Activated T-helper 2 cell treated with anti-CD3 and anti-CD28 coated beads, Interferon-gamma antibody, Interleukin-2, Interleukin-4, amounts not matched to agents 10 μg/mL and 5 μg/mL and 100 μg/mL, durations not matched to agents 14 hours and 24 hours and 36 hours (primary cell): ENCODE measurements at regions not wholly inside any gene's neighbourhood (a gene's known extent, or its start where the extent isn't known, plus 50 kb on each side); places are given as distances from the start of the nearest gene placed in this dataset.
A peak's percentile ranks its signal among the peaks of the same experiment; 100 is the strongest.

Experiments used
- DNase-seq: peaks from one replicate; pipeline ENCODE4 v3.0.0; 2021; ENCODE audit warnings: low spot score
- H3K27ac Mint-ChIP-seq: one replicate; pipeline ENCODE4 v1.8.0; 2021; ENCODE audit warnings: mixed read lengths
- H3K27me3 Mint-ChIP-seq: one replicate; pipeline ENCODE4 v1.8.0; 2021; ENCODE audit warnings: low read depth, mixed read lengths
- H3K36me3 Mint-ChIP-seq: one replicate; pipeline ENCODE4 v1.8.0; 2021; ENCODE audit warnings: low read depth, mixed read lengths
- H3K4me1 Mint-ChIP-seq: one replicate; pipeline ENCODE4 v1.8.0; 2021; ENCODE audit warnings: low read depth, mixed read lengths
- H3K4me3 Mint-ChIP-seq: one replicate; pipeline ENCODE4 v1.8.0; 2021; ENCODE audit warnings: low read depth, mild to moderate bottlenecking, moderate library complexity, mixed read lengths
- H3K9me3 Mint-ChIP-seq: one replicate; pipeline ENCODE4 v1.8.0; 2021; ENCODE audit warnings: mixed read lengths
- intact Hi-C: fragments of 100-400 bp; cut with micrococcal nuclease; formaldehyde crosslinking; loops from one replicate; pipeline ENCODE4 v1.15.1; 2023

GRCh38 chr2:57758686-57759085 is 287.9 kb upstream of the VRK2 start:
- Mint-ChIP-seq H3K9me3 (no peaks in the 10 kb centered on the region), H3K27ac (no peak overlapping the region), H3K4me1 (no peaks in the 10 kb centered on the region), H3K27me3 (no peaks in the 10 kb centered on the region), H3K4me3 (no peak overlapping the region), H3K36me3 (no peaks in the 10 kb centered on the region)
- intact Hi-C loops: no loop called here
- DNase-seq: no peak

GRCh38 chr2:57759131-57759530 is 287.5 kb upstream of the VRK2 start:
- Mint-ChIP-seq H3K4me1 (no peaks in the 10 kb centered on the region), H3K36me3 (no peaks in the 10 kb centered on the region), H3K9me3 (no peaks in the 10 kb centered on the region), H3K4me3 (no peak overlapping the region), H3K27ac (no peak overlapping the region), H3K27me3 (no peaks in the 10 kb centered on the region)
- intact Hi-C loops: no loop called here
- DNase-seq: no peak

GRCh38 chr2:57759822-57760300 is 286.7 kb upstream of the VRK2 start:
- no peaks in the 10 kb centered on the region for H3K27me3 Mint-ChIP-seq
- no peak overlapping the region for H3K27ac Mint-ChIP-seq
- H3K4me3 Mint-ChIP-seq: no peak overlapping the region
- no peaks in the 10 kb centered on the region for H3K9me3 Mint-ChIP-seq
- peak; percentile 45 for DNase-seq
- intact Hi-C loops: loop anchor here (2.0 kb wide), 1 partner anchor 689 kb away; no protein-coding TSS in a partner anchor
- no peaks in the 10 kb centered on the region for H3K4me1 Mint-ChIP-seq
- H3K36me3 Mint-ChIP-seq: no peaks in the 10 kb centered on the region

GRCh38 chr2:57760381-57760801 is 286.2 kb upstream of the VRK2 start:
- no peaks in the 10 kb centered on the region for H3K4me1 Mint-ChIP-seq

GRCh38 chr2:57776916-57777315 is 269.7 kb upstream of the VRK2 start:
- H3K27ac Mint-ChIP-seq: no peak overlapping the region
- H3K36me3 Mint-ChIP-seq: no peaks in the 10 kb centered on the region
- no peaks in the 10 kb centered on the region for H3K27me3 Mint-ChIP-seq
- intact Hi-C loops: no loop called here
- H3K4me3 Mint-ChIP-seq: no peak overlapping the region
- no peaks in the 10 kb centered on the region for H3K4me1 Mint-ChIP-seq
- DNase-seq: no peak
- H3K9me3 Mint-ChIP-seq: no peaks in the 10 kb centered on the region

More at GRCh38 chr2:57760381-57760801, 286.2 kb upstream of the VRK2 start:
- Mint-ChIP-seq H3K4me3 (no peak overlapping the region), H3K27me3 (no peaks in the 10 kb centered on the region), H3K36me3 (no peaks in the 10 kb centered on the region), H3K27ac (no peak overlapping the region), H3K9me3 (no peaks in the 10 kb centered on the region)
- DNase-seq: no peak
- intact Hi-C loops: loop anchor here (2.0 kb wide), 1 partner anchor 688 kb away; no protein-coding TSS in a partner anchor

- Mint-ChIP-seq H3K36me3 (no peaks in the 10 kb centered on the region), H3K9me3 (no peaks in the 10 kb centered on the region), H3K27ac (no peak overlapping the region)
Observed at GRCh38 chr2:57782587-57782986, 264.0 kb upstream of the VRK2 start.

GRCh38 chr2:57793310-57793709 is 253.3 kb upstream of the VRK2 start:
- intact Hi-C loops: no loop called here
- Mint-ChIP-seq H3K27ac (no peak overlapping the region), H3K9me3 (no peaks in the 10 kb centered on the region), H3K36me3 (no peaks in the 10 kb centered on the region), H3K27me3 (no peaks in the 10 kb centered on the region), H3K4me3 (no peak overlapping the region), H3K4me1 (no peaks in the 10 kb centered on the region)
- no peak for DNase-seq

More at GRCh38 chr2:57782587-57782986, 264.0 kb upstream of the VRK2 start:
- no peak for DNase-seq
- intact Hi-C loops: no loop called here
- Mint-ChIP-seq H3K27me3 (no peaks in the 10 kb centered on the region), H3K4me3 (no peak overlapping the region), H3K4me1 (no peaks in the 10 kb centered on the region)

GRCh38 chr2:57796527-57796926 is 250.1 kb upstream of the VRK2 start:
- intact Hi-C loops: no loop called here
- H3K4me1 Mint-ChIP-seq: no peaks in the 10 kb centered on the region
- no peaks in the 10 kb centered on the region for H3K27me3 Mint-ChIP-seq
- H3K9me3 Mint-ChIP-seq: no peaks in the 10 kb centered on the region
- no peaks in the 10 kb centered on the region for H3K36me3 Mint-ChIP-seq
- no peak overlapping the region for H3K4me3 Mint-ChIP-seq
- no peak overlapping the region for H3K27ac Mint-ChIP-seq
- DNase-seq: no peak

GRCh38 chr2:57798346-57798745 is 248.3 kb upstream of the VRK2 start:
- Mint-ChIP-seq H3K9me3 (no peaks in the 10 kb centered on the region), H3K27ac (no peak overlapping the region), H3K27me3 (no peaks in the 10 kb centered on the region), H3K4me3 (no peak overlapping the region), H3K36me3 (no peaks in the 10 kb centered on the region), H3K4me1 (no peaks in the 10 kb centered on the region)
- DNase-seq: no peak
- intact Hi-C loops: no loop called here

- no peaks in the 10 kb centered on the region for H3K9me3 Mint-ChIP-seq
- no peak overlapping the region for H3K27ac Mint-ChIP-seq
- no peaks in the 10 kb centered on the region for H3K36me3 Mint-ChIP-seq
- H3K4me1 Mint-ChIP-seq: no peaks in the 10 kb centered on the region
- intact Hi-C loops: no loop called here
- no peak overlapping the region for H3K4me3 Mint-ChIP-seq
- no peak for DNase-seq
- no peaks in the 10 kb centered on the region for H3K27me3 Mint-ChIP-seq
Observed at GRCh38 chr2:57802243-57802642, 244.4 kb upstream of the VRK2 start.

- Mint-ChIP-seq H3K27ac (no peak overlapping the region), H3K27me3 (no peaks in the 10 kb centered on the region), H3K36me3 (no peaks in the 10 kb centered on the region), H3K9me3 (no peaks in the 10 kb centered on the region), H3K4me1 (no peaks in the 10 kb centered on the region), H3K4me3 (no peak overlapping the region)
- intact Hi-C loops: no loop called here
- no peak for DNase-seq
Observed at GRCh38 chr2:57804971-57805370, 241.6 kb upstream of the VRK2 start.

GRCh38 chr2:57806449-57806968 is 240.1 kb upstream of the VRK2 start:
- Mint-ChIP-seq H3K36me3 (no peaks in the 10 kb centered on the region), H3K27ac (no peak overlapping the region), H3K27me3 (no peaks in the 10 kb centered on the region), H3K9me3 (no peaks in the 10 kb centered on the region), H3K4me1 (no peaks in the 10 kb centered on the region), H3K4me3 (no peak overlapping the region)
- intact Hi-C loops: no loop called here
- DNase-seq: no peak

- no peak overlapping the region for H3K4me3 Mint-ChIP-seq
- no peaks in the 10 kb centered on the region for H3K36me3 Mint-ChIP-seq
- no peak overlapping the region for H3K27ac Mint-ChIP-seq
- H3K9me3 Mint-ChIP-seq: no peaks in the 10 kb centered on the region
- no peak for DNase-seq
- intact Hi-C loops: no loop called here
- H3K4me1 Mint-ChIP-seq: no peaks in the 10 kb centered on the region
- no peaks in the 10 kb centered on the region for H3K27me3 Mint-ChIP-seq
Observed at GRCh38 chr2:57809230-57809629, 237.4 kb upstream of the VRK2 start.

- Mint-ChIP-seq H3K36me3 (no peaks in the 10 kb centered on the region), H3K4me1 (no peaks in the 10 kb centered on the region), H3K27ac (no peak overlapping the region), H3K9me3 (no peaks in the 10 kb centered on the region), H3K4me3 (no peak overlapping the region), H3K27me3 (no peaks in the 10 kb centered on the region)
- no peak for DNase-seq
- intact Hi-C loops: no loop called here
Observed at GRCh38 chr2:57821088-57821487, 225.5 kb upstream of the VRK2 start.
